ENCODE measurements at regions not wholly inside any gene's neighbourhood (a gene's known extent, or its start where the extent isn't known, plus 50 kb on each side); places are given as distances from the start of the nearest gene placed in this dataset.
"Not testable (repeated sequence)": the region's sequence is repeated elsewhere in the genome, so short reads cannot be mapped to it uniquely, and the experiment has no call there.

DNA sequence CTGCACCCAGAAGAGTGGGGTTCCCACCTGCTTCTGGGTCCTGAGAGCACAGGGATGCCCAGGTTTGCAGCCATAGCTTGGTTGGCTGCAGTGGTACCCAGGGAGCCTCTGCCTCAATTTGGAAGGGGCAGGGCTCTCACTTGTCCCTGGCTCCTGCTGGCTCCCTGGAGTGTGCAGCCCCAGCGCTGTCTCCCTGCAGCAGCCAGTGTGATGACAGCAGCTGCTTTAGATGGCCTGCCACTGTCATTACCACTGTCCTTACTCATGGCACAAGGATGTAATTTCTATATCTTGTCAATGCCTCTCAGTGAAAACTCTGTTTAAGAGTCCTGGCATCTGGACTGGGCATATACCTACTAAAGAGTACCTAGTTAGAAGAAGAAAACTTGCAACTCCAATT is 250.9 kb downstream of the KIF20B start:
- no peak for DNase-seq (ENCODE audit: low spot score)

DNA sequence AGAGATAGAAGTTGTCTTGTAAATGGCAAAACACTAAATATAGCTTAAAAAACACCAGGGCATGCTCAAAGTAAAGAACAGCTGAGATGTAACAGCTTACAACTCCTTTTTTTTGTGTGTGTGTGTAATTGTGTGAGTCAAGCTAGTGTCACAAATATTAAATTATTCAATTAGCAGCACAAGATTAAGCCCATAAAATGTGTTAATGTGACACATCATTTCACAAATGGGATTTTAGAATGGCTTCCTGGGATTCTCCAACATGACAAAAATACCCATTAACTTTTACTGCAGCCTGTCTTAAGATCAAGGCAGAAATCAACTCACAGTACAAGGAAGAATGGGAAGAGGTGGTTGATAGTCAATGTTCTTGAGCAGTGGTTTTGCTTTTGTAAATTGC is 251.4 kb downstream of the KIF20B start:
- DNase-seq (ENCODE audit: low spot score) = no peak

DNA sequence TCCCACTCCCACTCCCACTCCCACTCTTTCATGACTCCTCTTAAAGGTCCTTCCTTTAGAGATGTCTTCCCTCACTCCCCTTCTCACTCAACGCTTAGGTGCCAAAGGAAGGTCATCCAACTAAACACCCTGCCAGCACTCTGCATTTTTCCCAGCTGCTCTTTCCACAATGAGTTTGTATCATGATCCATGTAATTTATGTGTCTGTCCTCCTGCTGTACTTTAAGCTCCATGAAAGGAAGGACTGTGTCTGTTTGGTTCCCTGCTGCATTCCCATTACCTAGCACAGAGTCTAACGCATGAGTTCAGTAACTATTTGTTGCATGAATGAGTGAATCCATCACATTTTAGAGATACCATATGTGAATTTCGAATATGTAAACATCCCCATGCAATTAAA is 252.7 kb downstream of the KIF20B start:
- DNase-seq (ENCODE audit: low spot score) = no peak

DNA sequence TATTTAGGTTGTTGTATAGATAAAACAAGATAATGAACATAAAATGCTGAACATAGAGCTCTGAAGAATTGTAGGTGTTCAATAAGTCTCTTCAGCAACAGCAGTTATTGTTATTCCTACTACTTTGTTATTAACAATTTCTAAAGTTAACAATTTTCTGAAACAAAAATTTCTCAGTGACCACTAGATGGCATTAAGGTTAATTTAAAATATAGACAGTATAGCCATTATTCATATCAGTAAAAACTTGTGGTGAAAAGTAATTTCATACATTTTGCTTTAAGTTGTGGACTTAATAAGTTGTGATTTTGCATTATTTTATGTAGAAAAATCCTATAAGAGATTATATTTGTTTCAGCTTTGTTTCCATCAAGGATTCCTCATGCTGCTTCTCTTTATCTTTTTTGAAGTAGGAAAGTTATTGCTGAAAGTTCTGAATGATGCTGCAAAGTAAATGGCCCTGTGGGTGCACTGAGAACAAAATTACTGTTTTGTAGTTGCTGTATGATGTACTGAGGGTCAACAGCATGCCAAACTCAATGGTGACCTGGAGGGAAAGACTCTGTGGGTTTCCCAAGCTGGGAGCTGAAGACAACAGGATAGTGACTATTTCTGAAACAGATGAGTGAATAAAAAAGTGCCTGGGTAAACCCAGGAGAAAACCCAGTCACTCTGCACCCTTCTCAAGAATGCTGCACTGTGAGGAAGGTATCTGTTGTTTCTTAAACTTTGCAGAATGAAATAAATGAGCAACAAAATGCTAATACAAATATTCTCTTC is 253.6 kb downstream of the KIF20B start:
- no peak for DNase-seq (ENCODE audit: low spot score)

DNA sequence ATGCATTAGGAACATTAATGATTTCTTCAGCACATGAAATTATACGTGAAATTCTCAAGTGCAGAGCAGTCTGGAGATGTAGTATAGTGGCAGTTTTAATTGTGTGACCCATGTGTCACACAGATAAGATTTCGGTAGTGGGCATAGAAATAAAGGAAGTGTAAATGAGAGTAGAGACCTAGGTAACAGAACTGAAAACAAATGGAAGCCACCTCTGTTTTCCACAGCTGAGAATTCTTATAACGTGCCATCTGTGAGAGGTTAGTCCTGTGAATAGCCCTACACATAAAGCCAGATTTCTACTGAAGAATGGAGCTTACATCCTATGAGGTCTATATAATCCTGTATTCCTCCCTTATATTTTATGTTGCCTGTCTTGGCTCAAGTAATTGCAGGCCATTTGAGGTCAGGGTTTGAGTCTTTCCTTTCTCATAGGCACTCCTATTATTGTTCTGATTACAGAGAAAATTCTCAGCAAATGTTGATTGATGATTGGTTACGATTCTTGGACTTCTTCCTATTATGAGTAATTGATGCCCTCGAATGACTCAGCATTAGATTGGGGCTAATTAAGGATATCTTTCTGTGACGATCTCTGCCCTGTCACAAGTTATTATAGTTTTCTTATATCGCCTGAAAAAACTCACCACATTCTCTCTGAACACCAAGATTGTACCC is 258.2 kb downstream of the KIF20B start:
- no peak for DNase-seq (ENCODE audit: low spot score)

DNA sequence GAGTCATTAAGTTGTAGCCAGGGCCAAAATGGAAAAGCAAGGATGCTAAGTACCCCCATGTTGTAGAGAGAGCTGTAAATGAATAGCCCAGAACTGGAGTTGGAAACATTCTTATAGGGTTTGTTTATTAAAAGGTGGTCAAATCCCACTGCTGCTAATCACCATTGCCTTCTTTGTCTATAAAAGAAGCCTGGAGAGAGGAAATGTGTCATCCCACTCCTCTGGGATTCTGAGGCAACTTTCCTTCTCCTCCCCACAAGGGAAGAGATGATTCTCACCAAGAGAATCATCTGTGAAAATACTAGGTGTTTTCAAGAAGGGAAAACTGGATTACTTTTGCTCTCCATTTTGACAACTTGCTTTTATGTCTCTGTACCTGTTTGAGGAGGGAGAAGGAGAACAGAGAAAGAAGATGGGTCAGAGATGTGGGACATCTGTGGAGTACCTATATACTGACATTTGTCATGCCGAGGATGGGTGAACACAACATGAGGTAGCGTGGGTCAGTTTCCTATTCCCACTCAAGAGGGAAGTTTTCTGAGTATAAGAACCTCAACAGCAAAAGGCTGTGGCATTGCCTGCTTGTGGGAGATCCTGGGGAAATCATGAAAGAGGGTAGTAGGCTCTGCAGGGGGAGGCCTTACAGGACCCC is 262.2 kb downstream of the KIF20B start:
- DNase-seq (ENCODE audit: low spot score) = no peak

DNA sequence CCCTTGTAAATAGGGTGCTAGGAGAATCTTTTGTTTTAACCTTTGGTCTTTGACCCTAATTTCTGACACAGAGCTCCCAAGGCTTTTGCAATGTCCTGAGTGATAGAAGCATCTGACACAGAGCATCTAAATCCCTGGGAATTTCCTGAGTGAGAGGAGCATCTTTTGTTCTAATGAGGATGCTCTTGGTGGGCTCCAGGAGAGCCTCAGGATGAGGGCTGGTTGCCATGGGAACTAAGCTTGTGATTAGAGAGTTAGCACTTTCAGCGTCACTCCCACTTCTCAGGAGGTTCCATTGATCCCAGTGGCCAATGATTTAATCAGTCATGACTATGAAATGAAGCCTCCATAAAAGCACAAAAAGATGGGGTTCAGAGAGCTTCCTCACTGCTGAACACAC is 264.8 kb downstream of the KIF20B start:
- DNase-seq (ENCODE audit: low spot score) = no peak

DNA sequence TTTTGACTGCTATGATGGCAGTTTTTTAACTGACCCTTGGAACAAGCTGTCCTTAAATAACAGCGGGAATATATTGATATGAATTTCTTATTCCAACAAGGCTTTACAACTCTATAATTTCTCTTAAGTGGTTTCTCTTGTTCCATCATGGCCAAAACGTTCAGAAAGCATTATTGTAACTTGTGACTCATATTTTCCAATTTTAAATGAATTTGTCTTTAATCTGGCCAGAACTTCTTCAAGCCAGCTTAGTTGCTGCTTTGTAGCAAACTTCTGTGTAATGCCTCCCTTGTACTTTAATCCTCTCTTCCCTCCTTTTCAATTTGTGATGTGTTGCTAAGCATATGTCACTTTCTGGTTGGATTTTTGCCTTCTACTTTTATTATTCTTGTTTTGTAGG is 271.9 kb downstream of the KIF20B start:
- no peak for DNase-seq (ENCODE audit: low spot score)

DNA sequence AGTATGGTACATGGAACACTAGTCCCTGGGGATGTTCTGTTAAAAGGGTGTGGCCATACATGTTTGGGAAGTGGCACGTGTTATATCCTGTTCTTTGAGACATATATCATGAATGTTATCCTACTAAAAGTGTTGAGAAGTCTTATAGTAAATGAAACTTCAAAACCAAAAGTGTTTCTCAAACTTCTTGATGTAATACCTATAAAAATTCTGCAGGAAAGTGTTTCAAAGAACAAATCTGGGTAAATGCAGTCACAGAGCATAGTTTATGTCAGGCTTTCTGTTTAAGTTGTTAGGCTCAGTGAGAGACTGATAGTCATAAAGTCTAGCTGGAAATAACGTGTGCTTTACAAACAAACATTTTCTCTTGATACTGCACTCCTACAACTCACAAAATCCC is 273.7 kb downstream of the KIF20B start:
- DNase-seq (ENCODE audit: low spot score) = no peak

DNA sequence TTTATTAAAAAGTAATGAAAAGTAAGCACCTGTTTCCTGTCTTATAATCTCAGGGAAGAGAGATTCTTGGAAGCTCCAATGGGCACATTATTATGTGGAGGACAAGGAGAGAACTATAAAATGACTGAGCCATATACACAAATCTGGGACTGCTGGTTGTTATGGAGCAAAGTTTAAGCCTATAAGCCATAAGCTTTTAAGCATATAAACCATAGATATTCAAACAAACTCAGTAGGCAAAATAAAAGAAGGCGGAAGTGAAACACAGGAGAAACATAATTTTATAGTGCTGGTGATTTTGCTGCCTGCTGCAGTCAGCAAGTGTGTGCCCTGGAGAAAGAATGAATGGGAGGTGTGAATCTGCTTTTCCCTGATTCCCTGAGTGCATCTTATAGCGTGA is 274.4 kb downstream of the KIF20B start:
- DNase-seq (ENCODE audit: low spot score) = no peak

DNA sequence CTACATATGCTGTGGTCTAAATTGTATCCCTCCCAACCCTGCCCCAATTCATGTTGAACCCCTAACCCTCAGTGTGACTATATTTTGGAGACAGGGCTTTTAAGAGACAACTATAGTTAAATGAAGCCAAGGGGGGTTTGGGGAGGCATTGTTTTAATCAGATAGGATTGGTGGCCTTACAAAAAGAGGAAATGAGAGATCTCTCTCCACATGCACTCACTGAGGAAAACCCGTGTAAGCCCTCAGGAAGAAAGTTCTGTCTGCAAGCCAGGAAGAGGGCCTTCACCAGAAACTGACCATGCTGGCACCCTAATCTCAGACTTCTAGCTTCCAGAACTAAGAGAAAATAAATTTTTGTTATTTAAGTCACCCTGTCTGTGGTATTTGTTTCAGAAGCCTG is 276.7 kb downstream of the KIF20B start:
- DNase-seq (ENCODE audit: low spot score) = no peak

DNA sequence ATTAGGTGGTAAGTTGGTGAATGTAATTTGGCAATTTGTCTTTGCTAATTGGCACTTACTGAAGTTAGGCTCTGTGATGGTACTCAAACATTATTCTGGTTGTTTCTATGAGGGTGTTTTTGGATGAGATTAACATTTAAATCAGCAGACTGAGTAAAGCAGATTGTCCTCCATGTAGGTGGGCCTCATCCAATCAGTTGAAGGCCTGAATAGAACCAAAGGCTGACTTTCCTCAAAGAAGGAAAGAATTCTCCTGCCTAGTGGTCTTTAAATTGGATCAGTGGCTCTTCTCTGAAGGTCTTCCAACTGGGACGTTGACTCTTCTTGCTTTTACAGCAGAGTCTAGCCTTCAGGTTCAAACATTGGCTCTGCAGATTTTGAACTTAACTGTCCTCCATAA is 278.3 kb downstream of the KIF20B start:
- no peak for DNase-seq (ENCODE audit: low spot score)

DNA sequence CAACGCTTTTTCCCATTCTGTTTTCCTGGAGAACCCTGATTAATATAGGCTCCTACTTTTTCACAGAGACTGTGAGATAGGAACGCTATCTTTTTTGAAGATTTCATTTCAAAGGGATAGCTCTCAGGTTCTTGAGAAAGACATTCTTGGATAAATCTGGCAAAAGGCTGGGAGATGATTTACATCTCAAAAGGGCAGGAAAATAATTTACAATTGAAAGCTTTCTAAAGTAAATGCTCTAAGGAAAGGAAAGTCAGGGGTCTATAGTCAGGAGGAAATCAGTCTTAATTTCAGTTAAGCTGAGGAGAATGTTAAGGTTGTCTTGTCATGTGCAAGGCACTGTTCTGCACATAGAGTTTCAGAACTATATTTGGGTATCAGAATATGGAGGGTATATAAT is 278.8 kb downstream of the KIF20B start:
- DNase-seq (ENCODE audit: low spot score) = no peak

DNA sequence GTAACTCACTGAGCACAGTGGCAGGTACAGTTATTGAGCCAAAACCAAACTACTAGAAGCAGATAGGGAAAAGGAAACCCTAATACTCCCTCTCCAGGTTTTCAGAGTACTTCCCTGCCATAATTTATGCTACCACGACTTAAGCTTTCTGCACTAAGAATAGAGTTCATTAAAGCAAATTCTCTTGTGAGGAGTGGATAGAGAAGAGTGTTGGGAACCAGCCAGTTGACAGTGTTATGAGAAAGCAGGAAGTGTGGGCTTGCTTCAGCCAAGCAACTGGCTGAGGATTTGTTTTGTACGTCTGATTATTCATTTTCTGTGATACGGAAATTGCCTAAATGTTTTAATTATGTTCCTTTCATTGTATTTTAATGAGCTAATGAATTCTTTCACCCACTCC is 280.5 kb downstream of the KIF20B start:
- no peak for DNase-seq (ENCODE audit: low spot score)

DNA sequence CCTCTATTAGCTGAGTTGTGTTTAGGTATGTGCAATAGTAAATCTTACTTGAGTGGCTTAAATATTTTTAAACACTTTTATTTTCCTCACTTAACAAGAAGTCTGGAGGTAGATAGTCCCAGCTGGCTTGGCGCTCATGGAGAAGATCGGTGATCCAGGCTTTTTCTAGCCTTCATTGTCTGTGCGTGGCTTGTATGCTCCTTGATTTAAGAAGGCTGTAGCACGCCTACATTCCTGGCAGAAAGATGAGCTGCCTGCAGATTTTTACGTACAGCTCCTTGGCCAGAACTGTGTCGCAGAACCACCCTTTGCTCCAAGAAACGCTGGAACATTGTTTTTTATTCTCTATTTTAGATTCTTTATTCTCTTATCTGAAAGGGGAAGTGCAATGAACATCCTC is 284.1 kb downstream of the KIF20B start:
- no peak for DNase-seq (ENCODE audit: low spot score)

DNA sequence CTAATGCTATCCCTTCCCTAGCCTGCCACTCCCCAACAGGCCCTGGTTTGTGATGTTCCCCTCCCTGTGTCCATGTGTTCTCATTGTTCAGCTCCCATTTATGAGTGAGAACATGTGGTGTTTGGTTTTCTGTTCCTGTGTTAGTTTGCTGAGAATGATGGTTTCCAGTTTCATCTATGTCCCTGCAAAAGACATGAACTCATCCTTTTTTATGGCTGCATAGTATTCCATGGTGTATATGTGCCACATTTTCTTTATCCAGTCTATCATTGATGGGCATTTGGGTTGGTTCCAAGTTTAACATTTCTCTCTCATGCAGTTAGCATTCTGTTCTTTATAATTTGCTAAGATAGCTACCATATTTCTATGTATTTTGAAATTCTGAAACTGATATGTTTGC is 287.0 kb downstream of the KIF20B start:
- not testable (repeated sequence) for DNase-seq (ENCODE audit: low spot score)

DNA sequence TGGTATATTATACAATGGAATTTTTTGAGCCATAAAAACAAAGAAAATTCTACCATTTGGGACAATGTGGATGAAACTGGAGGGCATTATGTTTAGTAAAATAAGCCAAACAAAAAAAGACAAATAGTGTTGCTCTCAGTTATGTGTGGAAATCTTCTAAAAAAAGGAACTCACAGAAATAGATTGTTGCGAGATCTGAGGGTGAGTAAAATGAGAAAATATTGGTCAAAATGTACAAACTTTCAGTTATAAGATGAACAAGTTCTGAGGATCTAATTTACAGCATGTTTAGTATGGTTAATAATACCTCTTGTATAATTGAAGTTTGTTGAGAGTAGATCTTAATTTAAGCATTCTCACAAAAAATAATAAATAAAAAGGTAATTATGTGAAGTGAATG is 291.2 kb downstream of the KIF20B start:
- DNase-seq (ENCODE audit: low spot score) = no peak

DNA sequence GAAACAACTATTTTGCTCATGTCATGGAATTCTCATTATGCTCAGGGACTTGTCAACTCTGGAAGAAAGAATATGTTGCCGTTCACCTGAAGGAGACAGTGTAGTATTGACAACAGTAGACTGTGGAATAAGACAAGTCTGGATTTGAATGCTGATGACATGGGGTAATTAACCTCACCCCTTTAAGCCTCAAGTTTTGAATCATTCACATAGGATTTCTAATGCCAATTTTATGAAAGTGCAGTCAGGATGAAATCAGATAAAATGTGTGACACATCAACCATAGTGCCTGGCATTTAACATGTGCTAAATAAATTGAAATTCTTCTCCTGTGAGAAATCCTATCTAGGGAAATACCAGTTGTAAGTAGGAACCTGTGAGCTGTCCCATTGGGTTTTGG is 305.8 kb downstream of the KIF20B start:
- no peak for DNase-seq (ENCODE audit: low spot score)

DNA sequence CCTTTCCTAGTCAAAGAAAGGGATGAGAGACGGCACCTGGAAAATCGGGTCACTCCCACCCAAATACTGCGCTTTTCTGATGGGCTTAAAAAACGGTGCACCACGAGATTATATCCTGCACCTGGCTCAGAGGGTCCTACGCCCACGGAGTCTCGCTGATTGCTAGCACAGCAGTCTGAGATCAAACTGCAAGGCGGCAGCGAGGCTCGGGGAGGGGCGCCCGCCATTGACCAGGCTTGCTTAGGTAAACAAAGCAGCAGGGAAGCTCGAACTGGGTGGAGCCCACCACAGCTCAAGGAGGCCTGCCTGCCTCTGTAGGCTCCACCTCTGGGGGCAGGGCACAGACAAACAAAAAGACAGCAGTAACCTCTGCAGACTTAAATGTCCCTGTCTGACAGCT is 309.9 kb downstream of the KIF20B start:
- DNase-seq (ENCODE audit: low spot score) = not testable (repeated sequence)

DNA sequence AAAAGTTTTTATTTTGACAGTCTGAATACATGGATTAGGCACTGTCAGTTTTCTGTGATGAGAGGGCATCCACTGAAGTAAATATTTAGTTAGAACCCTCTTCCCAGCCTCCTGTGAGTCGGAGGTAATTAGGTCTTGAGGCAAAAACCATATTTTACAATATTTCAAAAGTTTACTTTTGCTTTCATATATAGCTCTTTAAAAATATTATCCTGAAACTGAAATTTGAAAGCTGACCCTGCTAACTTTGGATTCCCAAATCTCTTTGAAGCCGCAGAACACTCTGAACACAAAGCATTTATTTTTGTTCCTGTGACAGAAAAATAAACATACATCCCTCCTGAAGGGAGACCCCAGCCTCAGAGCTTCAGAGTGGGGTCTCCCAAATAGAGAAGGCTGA is 317.4 kb downstream of the KIF20B start:
- DNase-seq (ENCODE audit: low spot score) = no peak

DNA sequence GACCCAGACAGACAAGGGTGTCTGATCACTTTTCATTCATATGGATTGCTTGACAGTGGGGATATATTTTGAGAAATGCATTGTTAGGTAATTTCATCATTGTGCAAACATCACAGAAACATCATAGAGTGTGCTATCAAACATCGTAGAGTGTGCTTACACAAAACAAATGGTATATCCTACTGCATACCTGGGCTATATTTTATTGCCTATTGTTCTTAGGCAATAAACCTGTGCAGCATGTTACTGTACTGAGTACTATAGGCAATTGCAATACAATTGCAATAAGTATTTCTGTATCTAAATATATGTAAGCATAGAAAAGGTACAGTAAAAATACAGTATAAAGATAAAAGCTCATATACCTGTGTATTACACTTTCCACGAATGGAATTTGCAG is 319.1 kb downstream of the KIF20B start:
- no peak for DNase-seq (ENCODE audit: low spot score)

DNA sequence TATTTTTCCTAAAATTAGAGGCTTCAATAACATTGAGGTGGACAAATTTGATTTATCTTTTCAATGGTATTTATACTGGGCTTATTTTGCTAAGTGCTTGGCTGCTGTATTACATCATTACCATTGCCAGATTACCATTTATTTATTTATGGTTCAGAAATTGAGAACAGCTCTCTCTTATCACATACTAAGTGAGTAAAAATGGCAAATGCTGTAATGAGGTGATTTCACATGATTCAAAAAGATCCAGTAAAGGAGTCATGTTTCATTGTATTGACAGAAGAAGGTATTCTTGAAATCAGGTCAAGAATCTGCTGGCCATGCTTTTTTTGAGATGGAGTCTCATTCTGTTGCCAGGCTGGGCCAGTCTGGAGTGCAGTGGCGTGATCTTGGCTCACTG is 322.6 kb downstream of the KIF20B start:
- no peak for DNase-seq (ENCODE audit: low spot score)

DNA sequence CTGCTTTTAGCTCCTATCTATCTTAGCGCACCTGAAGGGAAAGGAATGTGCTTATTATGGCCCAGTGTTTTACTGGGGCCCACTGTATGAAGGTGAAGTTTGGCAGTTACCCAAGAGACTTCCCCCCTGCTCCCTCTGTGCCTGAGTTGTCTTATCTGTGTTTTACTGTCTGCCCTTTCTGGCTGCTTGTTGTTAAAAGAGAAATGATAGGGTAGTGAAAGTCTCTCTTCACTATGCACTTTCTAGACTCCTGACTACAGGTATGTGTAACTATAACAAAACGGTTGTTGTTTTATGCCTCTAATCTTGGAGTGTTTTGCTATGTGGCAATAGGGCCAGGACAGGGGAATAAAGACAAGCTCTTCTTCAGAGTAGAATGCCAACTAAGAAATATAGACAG is 326.9 kb downstream of the KIF20B start:
- DNase-seq (ENCODE audit: low spot score) = no peak

Data from left forelimb (tissue), 1 donor.